Prostate gland (tissue), 2 donors: ENCODE measurements at regions not wholly inside any gene's neighbourhood (a gene's known extent, or its start where the extent isn't known, plus 50 kb on each side); places are given as distances from the start of the nearest gene placed in this dataset.

Experiments
- DNase-seq: peaks from one replicate; pipeline ENCODE4 v3.0.0-alpha.2; 2019; ENCODE audit warnings: low spot score
- H3K27ac ChIP-seq, 2 donors: fragments of 200-600 bp; sonication (generic); 2 replicates each; pipeline ENCODE4 v1.5.1; 2017 to 2019
- H3K27me3 ChIP-seq: fragments of 200-600 bp; sonication (generic); replicated peaks from 2 replicates; pipeline ENCODE4 v1.5.1; 2019; ENCODE audit not compliant: insufficient read depth
- H3K36me3 ChIP-seq, 2 donors: fragments of 200-600 bp; sonication (generic); 1 replicate in 1 of 2; 2 replicates in 1 of 2; pipeline versions ENCODE4 v1.5.1 to v1.8.1; 2017 to 2019
- H3K4me1 ChIP-seq: fragments of 200-600 bp; sonication (generic); replicated peaks from 2 replicates; pipeline ENCODE4 v1.5.1; 2019
- H3K4me3 ChIP-seq, 2 donors: fragments of 200-600 bp; sonication (generic); 2 replicates each; pipeline ENCODE4 v1.5.1; 2017 to 2019
- H3K9me3 ChIP-seq: fragments of 200-600 bp; sonication (generic); 2 replicates; pipeline ENCODE4 v1.5.1; 2017
- POLR2A ChIP-seq: fragments of 450-650 bp; IDR thresholded peaks from one replicate; pipeline ENCODE4 v1.6.1; 2016; ENCODE audit warnings: antibody characterized with exemption, mild to moderate bottlenecking
- POLR2AphosphoS5 ChIP-seq: sonication (generic); formaldehyde crosslinking; IDR thresholded peaks from one replicate; pipeline ENCODE4 v1.6.1; 2017; ENCODE audit warnings: antibody characterized with exemption
- WGBS: methylation state at CpG from one replicate; pipeline ENCODE4 v1.1.5; 2018; 5-methylcytosine and 5-hydroxymethylcytosine counted together
- intact Hi-C: fragments of 100-400 bp; cut with DNase I; formaldehyde crosslinking; loops from one replicate; pipeline ENCODE4 v1.14.2; 2022
- TF ChIP-seq, protein P1 (sequence below), 4 experiments: fragments of 200-600 bp in 2 of 4; fragments of 450-650 bp in 2 of 4; sonication (generic) in 2 of 4; IDR thresholded peaks; 1 replicate in 3 of 4; 2 replicates in 1 of 4; pipeline ENCODE4 v1.5.1; 2016 to 2019; ENCODE audit warnings: antibody characterized with exemption in 4 of 4, mild to moderate bottlenecking in 2 of 4, moderate library complexity in 2 of 4

DNA sequence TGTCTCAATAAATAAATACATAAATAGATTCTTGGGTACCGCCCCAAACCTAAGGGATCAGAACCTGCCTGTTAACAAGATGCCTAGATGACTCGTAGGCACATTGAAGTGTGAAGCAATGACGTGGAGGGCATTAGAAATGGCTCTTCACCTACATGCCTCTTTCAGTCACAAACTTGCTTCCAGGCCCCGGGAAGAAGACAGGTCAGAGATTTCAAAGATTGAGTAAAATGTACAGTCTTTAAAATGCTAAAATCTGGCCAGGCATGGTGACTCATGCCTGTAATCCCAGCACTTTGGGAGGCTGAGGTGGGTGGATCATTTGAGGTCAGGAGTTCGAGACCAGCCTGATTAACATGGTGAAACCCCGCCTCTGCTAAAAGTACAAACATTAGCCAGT, 480.8 kb upstream of the JARID2 start:
- intact Hi-C loops, result no loop called here
- no peaks in the 10 kb centered on the region for H3K27me3 ChIP-seq

DNA sequence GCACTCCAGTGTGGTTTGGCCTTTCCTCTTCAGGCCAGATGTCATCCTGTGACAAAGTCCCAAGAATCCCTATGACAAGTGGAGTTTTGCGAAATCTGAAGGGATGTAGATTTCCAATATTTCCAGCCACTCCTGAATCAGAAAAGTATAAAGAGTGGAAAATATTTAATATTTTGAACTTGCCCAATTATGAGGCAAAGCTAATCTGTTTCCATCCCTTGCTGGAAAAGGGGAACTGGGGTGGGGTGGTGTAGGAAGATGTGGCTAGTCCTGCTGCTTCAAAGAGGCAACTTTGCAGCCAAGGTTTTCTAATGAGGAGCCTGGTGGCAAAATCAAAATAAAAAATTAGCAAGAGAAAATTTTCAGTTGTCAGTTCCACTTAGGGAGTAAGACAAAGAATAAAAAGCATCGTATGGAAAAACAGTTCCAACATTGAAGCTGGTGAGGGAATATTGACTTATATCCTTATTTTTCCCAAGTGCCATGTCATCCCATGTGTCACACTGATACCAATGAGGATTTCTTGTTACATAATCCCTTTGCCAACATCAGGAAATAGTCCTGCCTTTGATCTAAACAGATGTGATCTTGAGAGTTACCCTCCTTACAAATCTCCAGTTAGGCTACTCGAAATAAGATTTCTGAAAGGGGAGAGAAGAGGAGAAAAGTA, 480.0 kb upstream of the JARID2 start:
- H3K27me3 ChIP-seq, result no peaks in the 10 kb centered on the region
- H3K27ac ChIP-seq, result no peak overlapping the region
- no peaks in the 10 kb centered on the region for H3K9me3 ChIP-seq
- WGBS, result 91% methylated on average over 3 of the region's 3 CpGs
- intact Hi-C loops, result no loop called here
- H3K4me3 ChIP-seq, result no peak overlapping the region
- no peaks in the 10 kb centered on the region for H3K36me3 ChIP-seq
- no peak for DNase-seq
- TF ChIP-seq, protein P1, sequence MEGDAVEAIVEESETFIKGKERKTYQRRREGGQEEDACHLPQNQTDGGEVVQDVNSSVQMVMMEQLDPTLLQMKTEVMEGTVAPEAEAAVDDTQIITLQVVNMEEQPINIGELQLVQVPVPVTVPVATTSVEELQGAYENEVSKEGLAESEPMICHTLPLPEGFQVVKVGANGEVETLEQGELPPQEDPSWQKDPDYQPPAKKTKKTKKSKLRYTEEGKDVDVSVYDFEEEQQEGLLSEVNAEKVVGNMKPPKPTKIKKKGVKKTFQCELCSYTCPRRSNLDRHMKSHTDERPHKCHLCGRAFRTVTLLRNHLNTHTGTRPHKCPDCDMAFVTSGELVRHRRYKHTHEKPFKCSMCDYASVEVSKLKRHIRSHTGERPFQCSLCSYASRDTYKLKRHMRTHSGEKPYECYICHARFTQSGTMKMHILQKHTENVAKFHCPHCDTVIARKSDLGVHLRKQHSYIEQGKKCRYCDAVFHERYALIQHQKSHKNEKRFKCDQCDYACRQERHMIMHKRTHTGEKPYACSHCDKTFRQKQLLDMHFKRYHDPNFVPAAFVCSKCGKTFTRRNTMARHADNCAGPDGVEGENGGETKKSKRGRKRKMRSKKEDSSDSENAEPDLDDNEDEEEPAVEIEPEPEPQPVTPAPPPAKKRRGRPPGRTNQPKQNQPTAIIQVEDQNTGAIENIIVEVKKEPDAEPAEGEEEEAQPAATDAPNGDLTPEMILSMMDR (IDR thresholded peaks at IDR 0.05), result no peak
- TF ChIP-seq POLR2AphosphoS5, result no peak
- no peak for TF ChIP-seq POLR2A
- no peaks in the 10 kb centered on the region for H3K4me1 ChIP-seq

More for the DNA sequence above, 480.8 kb upstream of the JARID2 start:
- Histone ChIP-seq H3K4me1 (no peaks in the 10 kb centered on the region), H3K9me3 (no peaks in the 10 kb centered on the region), H3K4me3 (no peak overlapping the region), H3K27ac (no peak overlapping the region), H3K36me3 (no peaks in the 10 kb centered on the region)
- TF ChIP-seq POLR2AphosphoS5 (no peak), POLR2A (no peak)
- TF ChIP-seq, protein P1 (IDR thresholded peaks at IDR 0.05), result no peak
- no peak for DNase-seq
- WGBS, result 95% methylated on average over 6 of the region's 6 CpGs

DNA sequence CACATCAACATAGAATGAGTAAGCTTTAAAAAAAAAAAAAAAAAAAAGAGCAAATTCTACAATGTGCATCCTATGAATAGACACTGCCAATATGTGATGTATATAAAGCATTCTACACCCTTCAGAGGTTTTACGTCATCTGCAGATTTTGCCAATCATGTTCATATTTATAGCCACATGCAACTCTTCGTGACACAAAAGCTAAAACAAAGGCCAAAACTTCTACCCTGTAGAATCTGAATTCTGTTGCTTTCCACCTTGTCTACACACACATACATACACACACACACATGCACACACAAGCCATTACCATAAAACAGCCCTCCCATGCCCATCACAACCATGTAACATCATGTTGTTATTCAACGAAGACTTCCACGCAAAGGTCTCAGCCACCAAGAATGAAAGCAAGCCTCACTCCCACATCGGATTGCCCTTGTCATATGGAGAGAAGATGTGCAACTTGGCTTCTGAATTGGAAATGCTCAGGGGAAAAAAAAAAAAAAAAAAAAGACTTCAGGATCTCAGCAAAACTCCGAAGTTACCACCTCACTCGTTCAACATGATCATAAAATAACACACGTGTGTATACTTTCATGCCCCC, 479.4 kb upstream of the JARID2 start:
- intact Hi-C loops, result no loop called here
- Histone ChIP-seq H3K4me3 (no peak overlapping the region), H3K27me3 (no peaks in the 10 kb centered on the region), H3K4me1 (no peaks in the 10 kb centered on the region), H3K27ac (no peak overlapping the region), H3K36me3 (no peaks in the 10 kb centered on the region), H3K9me3 (no peaks in the 10 kb centered on the region)
- 88% methylated on average over 8 of the region's 8 CpGs for WGBS
- TF ChIP-seq POLR2AphosphoS5, result no peak
- TF ChIP-seq POLR2A, result no peak
- TF ChIP-seq, protein P1 (IDR thresholded peaks at IDR 0.05), result no peak
- no peak for DNase-seq

DNA sequence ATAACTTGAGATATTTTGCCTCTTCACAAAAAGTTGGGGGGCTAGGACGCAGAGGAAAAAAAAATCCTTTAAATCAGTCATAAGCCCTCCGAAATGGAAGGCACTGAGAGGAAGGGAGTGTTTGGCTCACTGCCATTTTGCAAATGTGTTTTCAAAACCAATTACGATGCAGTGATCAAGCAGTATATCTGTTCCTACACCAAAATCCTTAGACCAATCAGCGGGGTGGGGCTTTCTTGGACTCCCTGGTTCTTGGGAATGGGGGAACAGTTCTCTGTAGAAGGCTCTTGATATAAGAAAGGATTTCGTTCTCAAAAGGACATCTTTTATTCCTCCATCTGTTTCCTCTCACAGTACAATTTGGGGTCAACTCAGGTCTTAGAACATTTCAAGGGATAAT, 478.6 kb upstream of the JARID2 start:
- no peak for DNase-seq
- 44% methylated on average over 5 of the region's 5 CpGs for WGBS
- intact Hi-C loops, result no loop called here
- TF ChIP-seq, protein P1 (IDR thresholded peaks at IDR 0.05), result no peak
- TF ChIP-seq POLR2A, result no peak
- TF ChIP-seq POLR2AphosphoS5, result no peak
- Histone ChIP-seq H3K27ac (no peak overlapping the region), H3K9me3 (no peaks in the 10 kb centered on the region), H3K4me3 (no peak overlapping the region), H3K27me3 (no peaks in the 10 kb centered on the region), H3K4me1 (no peaks in the 10 kb centered on the region), H3K36me3 (no peaks in the 10 kb centered on the region)

DNA sequence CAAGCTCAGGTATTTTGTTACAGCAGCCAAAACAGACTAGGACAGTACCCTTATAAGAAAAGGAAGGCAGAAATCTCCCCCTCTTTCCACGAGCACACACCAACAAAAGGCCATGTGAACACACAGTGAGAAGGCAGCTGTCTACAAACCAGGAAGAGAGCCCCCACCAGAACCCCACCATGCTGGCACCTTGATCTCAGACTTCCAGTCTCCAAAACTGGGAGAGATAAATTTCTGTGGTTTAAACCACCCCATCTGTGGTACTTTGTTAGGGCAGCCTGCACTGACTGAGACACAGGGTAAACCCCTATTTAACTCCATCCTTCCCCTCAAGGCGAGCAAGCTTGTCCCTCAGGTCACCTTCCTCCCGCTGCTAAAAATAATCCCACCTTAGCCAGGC, 475.8 kb upstream of the JARID2 start:
- Histone ChIP-seq H3K9me3 (no peaks in the 10 kb centered on the region), H3K4me3 (no peak overlapping the region), H3K4me1 (no peaks in the 10 kb centered on the region), H3K36me3 (no peaks in the 10 kb centered on the region), H3K27me3 (no peaks in the 10 kb centered on the region), H3K27ac (no peak overlapping the region)
- DNase-seq, result no peak
- TF ChIP-seq, protein P1 (IDR thresholded peaks at IDR 0.05), result no peak
- TF ChIP-seq POLR2AphosphoS5 (no peak), POLR2A (no peak)
- 98% methylated on average over 3 of the region's 3 CpGs for WGBS
- intact Hi-C loops, result no loop called here
